ENCODE measurements at regions not wholly inside any gene's neighbourhood (a gene's known extent, or its start where the extent isn't known, plus 50 kb on each side); places are given as distances from the start of the nearest gene placed in this dataset.

GRCh38 chr11:95585069-95585751 lies 204.4 kb downstream of the FAM76B start:
- TF ChIP-seq CTCF (IDR thresholded peaks at IDR 0.05) (no peak), ZFX (IDR thresholded peaks at IDR 0.05; ENCODE audit: borderline replicate concordance) (no peak)
- no peak overlapping the region for H3K27ac ChIP-seq

GRCh38 chr11:95584589-95584988 lies 205.0 kb downstream of the FAM76B start:
- H3K27ac ChIP-seq: no peak overlapping the region
- TF ChIP-seq ZFX (IDR thresholded peaks at IDR 0.05; ENCODE audit: borderline replicate concordance): no peak

- TF ChIP-seq CTCF (IDR thresholded peaks at IDR 0.05): no peak
These were observed 205.4 kb downstream of the FAM76B start for GRCh38 chr11:95584180-95584579.

GRCh38 chr11:95577716-95578460 lies 211.7 kb downstream of the FAM76B start:
- TF ChIP-seq CTCF (IDR thresholded peaks at IDR 0.05) (no peak), ZFX (IDR thresholded peaks at IDR 0.05; ENCODE audit: borderline replicate concordance) (no peak)
- no peak overlapping the region for H3K27ac ChIP-seq

More at GRCh38 chr11:95584180-95584579, 205.4 kb downstream of the FAM76B start:
- no peak overlapping the region for H3K27ac ChIP-seq

- H3K27ac ChIP-seq: no peak overlapping the region
- TF ChIP-seq CTCF (IDR thresholded peaks at IDR 0.05) (no peak), ZFX (IDR thresholded peaks at IDR 0.05; ENCODE audit: borderline replicate concordance) (no peak)
These were observed 213.3 kb downstream of the FAM76B start for GRCh38 chr11:95576146-95576845.

GRCh38 chr11:95575517-95575916 lies 214.1 kb downstream of the FAM76B start:
- no peak for TF ChIP-seq ZFX (IDR thresholded peaks at IDR 0.05; ENCODE audit: borderline replicate concordance)
- no peak for TF ChIP-seq CTCF (IDR thresholded peaks at IDR 0.05)
- H3K27ac ChIP-seq: no peak overlapping the region

GRCh38 chr11:95571718-95572260 lies 217.8 kb downstream of the FAM76B start:
- H3K27ac ChIP-seq: no peak overlapping the region
- TF ChIP-seq CTCF (IDR thresholded peaks at IDR 0.05): no peak
- no peak for TF ChIP-seq ZFX (IDR thresholded peaks at IDR 0.05; ENCODE audit: borderline replicate concordance)
